Activated CD8-positive, alpha-beta memory T cell treated with anti-CD3 and anti-CD28 coated beads for 36 hours (primary cell): ENCODE measurements at regions not wholly inside any gene's neighbourhood (a gene's known extent, or its start where the extent isn't known, plus 50 kb on each side); places are given as distances from the start of the nearest gene placed in this dataset.

Experiments
- CTCF ChIA-PET: fragments of 350-600 bp; sonication (Branson Sonifier 250); formaldehyde crosslinking; loops from one replicate; lab custom pipeline; 2021; ENCODE audit warnings: antibody characterized with exemption; lab: Charles Lee
- POLR2A ChIA-PET: fragments of 350-600 bp; sonication (Branson Sonifier 250); formaldehyde crosslinking; loops from one replicate; lab custom pipeline; 2021; ENCODE audit warnings: antibody characterized with exemption; lab: Charles Lee

GRCh38 chr17:27990100-27990499 lies 52.4 kb upstream of the NLK start:
- ChIA-PET POLR2A (no interaction called here), CTCF (no interaction called here)

GRCh38 chr17:27990979-27991378 lies 51.5 kb upstream of the NLK start:
- POLR2A ChIA-PET, result no interaction called here
- CTCF ChIA-PET, result no interaction called here

GRCh38 chr17:27991462-27991993 lies 50.9 kb upstream of the NLK start:
- ChIA-PET POLR2A (no interaction called here), CTCF (no interaction called here)
